ENCODE measurements at regions not wholly inside any gene's neighbourhood (a gene's known extent, or its start where the extent isn't known, plus 50 kb on each side); places are given as distances from the start of the nearest gene placed in this dataset.

GRCh38 chr6:165206798-165207197, 102.6 kb downstream of the C6orf118 start:
- Histone ChIP-seq H4K20me1 (ENCODE audit: insufficient read depth) (no peaks in the 10 kb centered on the region), H3K9me3 (ENCODE audit: low read depth) (no peaks in the 10 kb centered on the region), H3K27me3 (replicated peaks; ENCODE audit: insufficient read depth) (no peaks in the 10 kb centered on the region), H3K9ac (no peak overlapping the region), H3K27ac (no peak overlapping the region), H3F3A (ENCODE audit: insufficient read depth) (no peaks in the 10 kb centered on the region), H3K79me2 (ENCODE audit: insufficient read depth) (no peaks in the 10 kb centered on the region), H2AFZ (no peak overlapping the region), H3K9me2 (ENCODE audit: insufficient read depth) (no peaks in the 10 kb centered on the region), H3K36me3 (ENCODE audit: low read depth) (no peaks in the 10 kb centered on the region), H3K4me1 (ENCODE audit: insufficient read depth) (no peaks in the 10 kb centered on the region), H3K4me2 (ENCODE audit: unreplicated experiment) (no peak overlapping the region), H3K4me3 (no peak overlapping the region)
- 87 to 92% methylated on average over 2 of the region's 2 CpGs for WGBS, 2 experiments (ENCODE audit: low coverage in 1 of 2, low lambda C conversion rate in 2 of 2, missing lambda C conversion rate in 2 of 2)
- no peak for DNase-seq
- in situ Hi-C loops (cut with MboI), result no loop called here
- no peak for TF ChIP-seq EZH2phosphoT487 (IDR thresholded peaks at IDR 0.05; ENCODE audit: insufficient read depth, low read depth)

GRCh38 chr6:165205632-165206031, 103.8 kb downstream of the C6orf118 start:
- TF ChIP-seq EZH2 (IDR thresholded peaks at IDR 0.05; ENCODE audit: insufficient read depth, poor library complexity, severe bottlenecking) (no peak), EZH2phosphoT487 (IDR thresholded peaks at IDR 0.05; ENCODE audit: insufficient read depth, low read depth) (no peak)
- H3K4me3 ChIP-seq, result no peak overlapping the region
- no peak overlapping the region for H3K9ac ChIP-seq
- DNase-seq, result no peak
- H3K79me2 ChIP-seq (ENCODE audit: insufficient read depth), result no peaks in the 10 kb centered on the region
- H3K27ac ChIP-seq, result no peak overlapping the region
- H3K36me3 ChIP-seq (ENCODE audit: low read depth), result no peaks in the 10 kb centered on the region
- H4K20me1 ChIP-seq (ENCODE audit: insufficient read depth), result no peaks in the 10 kb centered on the region
- H3K9me2 ChIP-seq (ENCODE audit: insufficient read depth), result no peaks in the 10 kb centered on the region
- in situ Hi-C loops (cut with MboI), result no loop called here
- WGBS, 2 experiments (ENCODE audit: low coverage in 1 of 2, low lambda C conversion rate in 2 of 2, missing lambda C conversion rate in 2 of 2), result 60 to 64% methylated on average over 2 of the region's 2 CpGs
- H2AFZ ChIP-seq, result no peak overlapping the region
- H3K27me3 ChIP-seq (replicated peaks; ENCODE audit: insufficient read depth), result no peaks in the 10 kb centered on the region
- H3F3A ChIP-seq (ENCODE audit: insufficient read depth), result no peaks in the 10 kb centered on the region
- no peak overlapping the region for H3K4me2 ChIP-seq (ENCODE audit: unreplicated experiment)
- no peaks in the 10 kb centered on the region for H3K9me3 ChIP-seq (ENCODE audit: low read depth)
- no peaks in the 10 kb centered on the region for H3K4me1 ChIP-seq (ENCODE audit: insufficient read depth)

- H3K27ac ChIP-seq, result no peak overlapping the region
- H3K4me2 ChIP-seq (ENCODE audit: unreplicated experiment), result no peak overlapping the region
- no peaks in the 10 kb centered on the region for H3K9me3 ChIP-seq (ENCODE audit: low read depth)
- TF ChIP-seq EZH2phosphoT487 (IDR thresholded peaks at IDR 0.05; ENCODE audit: insufficient read depth, low read depth) (no peak), EZH2 (IDR thresholded peaks at IDR 0.05; ENCODE audit: insufficient read depth, poor library complexity, severe bottlenecking) (no peak)
- 69 to 71% methylated on average over 2 of the region's 2 CpGs for WGBS, 2 experiments (ENCODE audit: low coverage in 1 of 2, low lambda C conversion rate in 2 of 2, missing lambda C conversion rate in 2 of 2)
- in situ Hi-C loops (cut with MboI), result no loop called here
- no peaks in the 10 kb centered on the region for H3K27me3 ChIP-seq (replicated peaks; ENCODE audit: insufficient read depth)
- H3F3A ChIP-seq (ENCODE audit: insufficient read depth), result no peaks in the 10 kb centered on the region
- H2AFZ ChIP-seq, result no peak overlapping the region
- H3K9ac ChIP-seq, result no peak overlapping the region
- H4K20me1 ChIP-seq (ENCODE audit: insufficient read depth), result no peaks in the 10 kb centered on the region
- no peaks in the 10 kb centered on the region for H3K79me2 ChIP-seq (ENCODE audit: insufficient read depth)
- DNase-seq, result no peak
- no peaks in the 10 kb centered on the region for H3K4me1 ChIP-seq (ENCODE audit: insufficient read depth)
- H3K36me3 ChIP-seq (ENCODE audit: low read depth), result no peaks in the 10 kb centered on the region
- no peaks in the 10 kb centered on the region for H3K9me2 ChIP-seq (ENCODE audit: insufficient read depth)
- H3K4me3 ChIP-seq, result no peak overlapping the region
Observed at GRCh38 chr6:165204807-165205545, 104.4 kb downstream of the C6orf118 start.

- Histone ChIP-seq H2AFZ (no peak overlapping the region), H3K9me3 (ENCODE audit: low read depth) (no peaks in the 10 kb centered on the region), H3K36me3 (ENCODE audit: low read depth) (no peaks in the 10 kb centered on the region), H3K27me3 (replicated peaks; ENCODE audit: insufficient read depth) (no peaks in the 10 kb centered on the region), H3K27ac (no peak overlapping the region), H3K4me3 (no peak overlapping the region), H3K9me2 (ENCODE audit: insufficient read depth) (no peaks in the 10 kb centered on the region), H3K4me1 (ENCODE audit: insufficient read depth) (no peaks in the 10 kb centered on the region), H3F3A (ENCODE audit: insufficient read depth) (no peaks in the 10 kb centered on the region), H4K20me1 (ENCODE audit: insufficient read depth) (no peaks in the 10 kb centered on the region), H3K4me2 (ENCODE audit: unreplicated experiment) (no peak overlapping the region), H3K9ac (no peak overlapping the region), H3K79me2 (ENCODE audit: insufficient read depth) (no peaks in the 10 kb centered on the region)
- no peak for DNase-seq
- 2 to 7% methylated on average over 1 of the region's 1 CpG for WGBS, 2 experiments (ENCODE audit: low coverage in 1 of 2, low lambda C conversion rate in 2 of 2, missing lambda C conversion rate in 2 of 2)
- in situ Hi-C loops (cut with MboI), result no loop called here
- TF ChIP-seq EZH2 (IDR thresholded peaks at IDR 0.05; ENCODE audit: insufficient read depth, poor library complexity, severe bottlenecking) (no peak), EZH2phosphoT487 (IDR thresholded peaks at IDR 0.05; ENCODE audit: insufficient read depth, low read depth) (no peak)
Observed at GRCh38 chr6:165200178-165200577, 109.2 kb downstream of the C6orf118 start.
